HCT116 (cell line): ENCODE measurements at regions not wholly inside any gene's neighbourhood (a gene's known extent, or its start where the extent isn't known, plus 50 kb on each side); places are given as distances from the start of the nearest gene placed in this dataset.

Experiments used
- ATAC-seq: fragments of 200-7000 bp; cut with Tn5 transposase; 2 replicates; pipeline ENCODE4 v1.9.1; 2020; ENCODE audit warnings: mild to moderate bottlenecking, moderate library complexity
- BruUV-seq: library from RNA; stranded (reverse); fragments of 400-500 nt; replicated peaks from 2 replicates; lab custom pipeline; 2021; lab: Mats Ljungman, UMichigan
- CTCF ChIA-PET: fragments of 300-600 bp; sonication (Branson Sonifier 250); formaldehyde crosslinking; loops from one replicate; lab custom pipeline; 2021; ENCODE audit warnings: antibody characterized with exemption; lab: Charles Lee
- POLR2A ChIA-PET: fragments of 300-600, 350-600 bp; sonication (Branson Sonifier 250); formaldehyde crosslinking; loops from one replicate; lab custom pipeline; 2021; ENCODE audit warnings: antibody characterized with exemption; lab: Charles Lee
- RAD21 ChIA-PET, 2 experiments: fragments of 300-600 bp; sonication (Branson Sonifier 250); formaldehyde crosslinking; loops; one replicate each; lab custom pipeline; 2023; ENCODE audit warnings: low total read pairs in 2 of 2; ENCODE audit not compliant: uncharacterized antibody in 2 of 2, unreplicated experiment in 2 of 2, low non-redundant PET in 1 of 2; lab: Charles Lee
- DNase-seq: peaks from one replicate; pipeline ENCODE4 v3.0.0-alpha.2; 2010; ENCODE audit warnings: low read depth, low spot score
- H2AFZ ChIP-seq: fragments of 200-600 bp; shearing (Covaris generic), sonication (generic); 2 replicates; pipeline ENCODE4 v1.6.1; 2017; ENCODE audit warnings: low read depth, mixed run types, mixed read lengths, antibody characterized with exemption, low read length; ENCODE audit not compliant: poor library complexity, severe bottlenecking
- H3K27ac ChIP-seq: 2 replicates; pipeline ENCODE4 v1.5.1; 2012; ENCODE audit warnings: low read depth, low read length
- H3K27me3 ChIP-seq: fragments of 200-600 bp; sonication (generic); 2 replicates; pipeline ENCODE4 v1.6.1; 2016; ENCODE audit warnings: mixed run types, low read length, mixed read lengths; ENCODE audit not compliant: insufficient read depth
- H3K36me3 ChIP-seq, 2 experiments: fragments of 200-500 bp in 1 of 2; fragments of 200-600 bp in 1 of 2; sonication (Bioruptor generic) in 1 of 2; sonication (generic) in 1 of 2; 2 replicates each; pipeline versions ENCODE4 v1.5.1 to v1.6.1; 2014 to 2016; ENCODE audit warnings: low read length in 2 of 2, inconsistent platforms in 1 of 2, mixed read lengths in 1 of 2, mixed run types in 1 of 2; ENCODE audit not compliant: insufficient read depth in 2 of 2, control insufficient read depth in 1 of 2
- H3K4me1 ChIP-seq, 2 experiments: fragments of 200-600 bp in 1 of 2; sonication (generic) in 1 of 2; 2 replicates each; pipeline versions ENCODE4 v1.5.1 to v1.6.1; 2012 to 2017; ENCODE audit warnings: low read length in 2 of 2, inconsistent platforms in 1 of 2, mild to moderate bottlenecking in 1 of 2, mixed read lengths in 1 of 2, mixed run types in 1 of 2, moderate library complexity in 1 of 2; ENCODE audit not compliant: insufficient read depth in 2 of 2, control insufficient read depth in 1 of 2
- H3K4me2 ChIP-seq: fragments of 200-600 bp; sonication (generic); 2 replicates; pipeline ENCODE4 v1.6.1; 2017; ENCODE audit warnings: mixed run types, low read length, mixed read lengths
- H3K4me3 ChIP-seq, 2 experiments: fragments of 200-600 bp in 1 of 2; sonication (generic) in 1 of 2; replicated peaks in 1 of 2; 2 replicates each; pipeline ENCODE4 v1.5.1; 2011 to 2016; ENCODE audit warnings: low read length in 2 of 2, control low read depth in 1 of 2, low read depth in 1 of 2, mild to moderate bottlenecking in 1 of 2, mixed read lengths in 1 of 2, mixed run types in 1 of 2
- H3K79me2 ChIP-seq: fragments of 200-600 bp; sonication (generic); 2 replicates; pipeline ENCODE4 v1.6.1; 2017; ENCODE audit warnings: mild to moderate bottlenecking, mixed run types, low read length, moderate library complexity, mixed read lengths; ENCODE audit not compliant: insufficient read depth
- H3K9ac ChIP-seq: fragments of 200-600 bp; sonication (generic); 2 replicates; pipeline ENCODE4 v1.6.1; 2016; ENCODE audit warnings: low read length, mixed read lengths
- H3K9me2 ChIP-seq: fragments of 200-600 bp; sonication (generic), shearing (Covaris generic); 2 replicates; pipeline ENCODE4 v1.6.1; 2017; ENCODE audit warnings: mixed run types, mild to moderate bottlenecking, moderate library complexity; ENCODE audit not compliant: insufficient read depth
- H3K9me3 ChIP-seq, 2 experiments: fragments of 200-500 bp in 1 of 2; fragments of 200-600 bp in 1 of 2; sonication (Bioruptor generic) in 1 of 2; sonication (generic) in 1 of 2; 2 replicates each; pipeline ENCODE4 v1.6.1; 2014 to 2017; ENCODE audit warnings: low read length in 2 of 2, mixed read lengths in 2 of 2, inconsistent platforms in 1 of 2, low read depth in 1 of 2, mild to moderate bottlenecking in 1 of 2, mixed run types in 1 of 2, moderate library complexity in 1 of 2; ENCODE audit not compliant: control insufficient read depth in 1 of 2, insufficient read depth in 1 of 2
- H4K20me1 ChIP-seq: fragments of 200-600 bp; sonication (generic), shearing (Covaris generic); 2 replicates; pipeline ENCODE4 v1.6.1; 2017; ENCODE audit warnings: mixed run types, mild to moderate bottlenecking, moderate library complexity; ENCODE audit not compliant: insufficient read depth
- CBX3 ChIP-seq: IDR thresholded peaks from 2 replicates; pipeline ENCODE4 v1.6.1; 2012; ENCODE audit warnings: low read depth
- CEBPB ChIP-seq: IDR thresholded peaks from 2 replicates; pipeline ENCODE4 v1.6.1; 2012; ENCODE audit warnings: low read depth
- EGR1 ChIP-seq: IDR thresholded peaks from 2 replicates; pipeline ENCODE4 v1.6.1; 2012; ENCODE audit warnings: low read depth
- EZH2 ChIP-seq: fragments of 200-600 bp; sonication (generic); IDR thresholded peaks from 2 replicates; pipeline ENCODE4 v1.6.1; 2017; ENCODE audit warnings: antibody characterized with exemption, mixed run types
- FOSL1 ChIP-seq: IDR thresholded peaks from 2 replicates; pipeline ENCODE4 v1.6.1; 2012; ENCODE audit warnings: low read depth
- JUND ChIP-seq: IDR thresholded peaks from 2 replicates; pipeline ENCODE4 v1.6.1; 2012
- POLR2AphosphoS5 ChIP-seq: IDR thresholded peaks from 2 replicates; pipeline ENCODE4 v1.6.1; 2011; ENCODE audit warnings: mild to moderate bottlenecking, low read depth, low read length, moderate library complexity
- RAD21 ChIP-seq: IDR thresholded peaks from 2 replicates; pipeline ENCODE4 v1.6.1; 2012; ENCODE audit warnings: low read depth, mild to moderate bottlenecking
- REST ChIP-seq: IDR thresholded peaks from 2 replicates; pipeline ENCODE4 v1.6.1; 2012; ENCODE audit warnings: low read depth
- SP1 ChIP-seq: IDR thresholded peaks from 2 replicates; pipeline ENCODE4 v1.6.1; 2012; ENCODE audit warnings: low read depth
- SRF ChIP-seq: IDR thresholded peaks from 2 replicates; pipeline ENCODE4 v1.6.1; 2012; ENCODE audit warnings: low read depth
- TCF7L2 ChIP-seq: IDR thresholded peaks from 2 replicates; pipeline ENCODE4 v1.7.0; 2011; ENCODE audit warnings: borderline replicate concordance, inconsistent platforms; ENCODE audit not compliant: insufficient read depth, insufficient read length; ENCODE audit errors: extremely low read depth
- YY1 ChIP-seq: IDR thresholded peaks from 2 replicates; pipeline ENCODE4 v1.6.1; 2011; ENCODE audit warnings: low read length, low read depth, moderate library complexity, mild to moderate bottlenecking; ENCODE audit not compliant: insufficient replicate concordance; ENCODE audit errors: extremely low read depth
- intact Hi-C: fragments of 100-400 bp; cut with micrococcal nuclease; formaldehyde crosslinking; loops from 2 replicates; pipeline ENCODE4 v1.10.0; 2022

GRCh38 chr12:76186131-76186906 lies 101.8 kb upstream of the NAP1L1 start (continued):
- TF ChIP-seq REST (no peak), SRF (no peak), RAD21 (no peak), TCF7L2 (no peak), EGR1 (no peak), EZH2 (no peak), POLR2AphosphoS5 (no peak), FOSL1 (no peak)

GRCh38 chr12:76183459-76184186 lies 99.1 kb upstream of the NAP1L1 start:
- peak overlapping the region; percentile 75 for H3K4me2 ChIP-seq
- intact Hi-C loops, result no loop called here
- peak overlapping the region in 1 of 2 experiments; percentile 16; a peak in 1 of 4 replicates for H3K4me3 ChIP-seq
- RAD21 ChIA-PET, result no interaction called here
- no peaks in the 10 kb centered on the region for H3K9me2 ChIP-seq
- no peaks in the 10 kb centered on the region for H3K79me2 ChIP-seq
- H4K20me1 ChIP-seq, result no peaks in the 10 kb centered on the region
- no peak overlapping the region for H3K9ac ChIP-seq
- no peak overlapping the region for H3K27ac ChIP-seq
- peaks cover 0 to 14% of the 10 kb centered on the region in 2 experiments; a peak in 3 of 4 replicates for H3K4me1 ChIP-seq
- BruUV-seq, result no TSS peak
- ATAC-seq (peak; percentile 62), DNase-seq (peak; percentile 46)
- no peaks in the 10 kb centered on the region for H3K9me3 ChIP-seq
- H3K27me3 ChIP-seq, result no peaks in the 10 kb centered on the region
- CTCF ChIA-PET, result no interaction called here
- peak overlapping the region; percentile 90 for H2AFZ ChIP-seq
- no peaks in the 10 kb centered on the region for H3K36me3 ChIP-seq
- TF ChIP-seq JUND, result peak; percentile 78
- TF ChIP-seq CEBPB, result peak; percentile 27; the same call in 1 of the 2 replicates
- TF ChIP-seq YY1, result peak; percentile 66
- no peak for TF ChIP-seq TCF7L2
- peak; percentile 42; the same call in 1 of the 2 replicates for TF ChIP-seq CBX3
- TF ChIP-seq REST, result peak; percentile 18
- TF ChIP-seq SP1, result peak; percentile 43
- no peak for TF ChIP-seq POLR2AphosphoS5
- TF ChIP-seq FOSL1, result peak; percentile 91
- POLR2A ChIA-PET, result no interaction called here
